ENCODE measurements at regions not wholly inside any gene's neighbourhood (a gene's known extent, or its start where the extent isn't known, plus 50 kb on each side); places are given as distances from the start of the nearest gene placed in this dataset.

- Histone ChIP-seq H3K4me1 (no peaks in the 10 kb centered on the region), H3K9me3 (peaks cover 3% of the 10 kb centered on the region; the same call in 1 of the 2 replicates), H3K27me3 (ENCODE audit: low read depth) (no peaks in the 10 kb centered on the region), H3K36me3 (replicated peaks) (no peaks in the 10 kb centered on the region), H3K4me3 (no peak overlapping the region)
- in situ Hi-C loops (cut with MboI; ENCODE audit: low sequenced_read_pairs), result no loop called here
- DNase-seq (ENCODE audit: low spot score in 2 of 2), result no peak
Observed at GRCh38 chr17:69959283-69959682, 115.7 kb upstream of the KCNJ16 start.

GRCh38 chr17:69960755-69961154, 114.3 kb upstream of the KCNJ16 start:
- Histone ChIP-seq H3K4me3 (no peak overlapping the region), H3K9me3 (peaks cover 3% of the 10 kb centered on the region; the same call in 1 of the 2 replicates)
- DNase-seq (ENCODE audit: low spot score in 2 of 2), result no peak

GRCh38 chr17:69961501-69962145, 113.4 kb upstream of the KCNJ16 start:
- Histone ChIP-seq H3K4me1 (no peaks in the 10 kb centered on the region), H3K4me3 (no peak overlapping the region), H3K27me3 (ENCODE audit: low read depth) (no peaks in the 10 kb centered on the region), H3K9me3 (peaks cover 3% of the 10 kb centered on the region; the same call in 1 of the 2 replicates), H3K36me3 (replicated peaks) (no peaks in the 10 kb centered on the region)
- no peak for DNase-seq (ENCODE audit: low spot score in 2 of 2)
- in situ Hi-C loops (cut with MboI; ENCODE audit: low sequenced_read_pairs), result no loop called here

More at GRCh38 chr17:69960755-69961154, 114.3 kb upstream of the KCNJ16 start:
- H3K4me1 ChIP-seq, result no peaks in the 10 kb centered on the region
- no peaks in the 10 kb centered on the region for H3K36me3 ChIP-seq (replicated peaks)
- in situ Hi-C loops (cut with MboI; ENCODE audit: low sequenced_read_pairs), result no loop called here
- H3K27me3 ChIP-seq (ENCODE audit: low read depth), result no peaks in the 10 kb centered on the region

DNA sequence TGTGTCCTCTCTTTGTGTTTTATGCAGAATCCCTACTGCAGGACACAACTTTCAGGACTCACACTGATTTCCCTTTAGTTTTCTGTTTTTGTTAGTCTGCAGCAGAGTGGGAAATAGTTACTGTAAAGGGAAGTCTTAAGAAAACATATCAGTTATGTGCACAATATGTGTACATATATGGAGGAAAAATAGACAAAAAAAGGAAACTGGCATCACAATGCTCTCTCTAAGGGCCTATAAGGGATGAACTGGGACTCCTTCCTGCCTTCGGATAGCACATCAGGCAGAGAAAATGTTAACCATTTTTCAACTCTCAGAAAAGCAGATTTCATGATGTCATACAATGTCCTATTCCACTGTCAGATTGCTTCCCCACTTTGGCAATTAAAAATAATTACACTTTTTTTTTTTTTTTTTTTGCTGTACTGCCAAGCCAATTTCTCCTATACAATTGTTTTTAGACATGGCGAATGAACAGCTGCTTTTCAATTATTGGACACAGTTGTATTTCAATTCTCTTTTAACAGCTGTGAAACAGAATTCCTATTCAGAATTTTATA, 112.5 kb upstream of the KCNJ16 start:
- Histone ChIP-seq H3K27me3 (ENCODE audit: low read depth) (no peaks in the 10 kb centered on the region), H3K4me1 (no peaks in the 10 kb centered on the region), H3K36me3 (replicated peaks) (no peaks in the 10 kb centered on the region), H3K9me3 (peaks cover 3% of the 10 kb centered on the region; the same call in 1 of the 2 replicates), H3K4me3 (no peak overlapping the region)
- in situ Hi-C loops (cut with MboI; ENCODE audit: low sequenced_read_pairs), result no loop called here
- no peak for DNase-seq (ENCODE audit: low spot score in 2 of 2)

GRCh38 chr17:69967910-69968411, 107.1 kb upstream of the KCNJ16 start:
- Histone ChIP-seq H3K9me3 (no peaks in the 10 kb centered on the region), H3K4me3 (no peak overlapping the region), H3K27me3 (ENCODE audit: low read depth) (no peaks in the 10 kb centered on the region), H3K36me3 (replicated peaks) (no peaks in the 10 kb centered on the region), H3K4me1 (no peaks in the 10 kb centered on the region)
- no peak for DNase-seq (ENCODE audit: low spot score in 2 of 2)
- in situ Hi-C loops (cut with MboI; ENCODE audit: low sequenced_read_pairs), result no loop called here

DNA sequence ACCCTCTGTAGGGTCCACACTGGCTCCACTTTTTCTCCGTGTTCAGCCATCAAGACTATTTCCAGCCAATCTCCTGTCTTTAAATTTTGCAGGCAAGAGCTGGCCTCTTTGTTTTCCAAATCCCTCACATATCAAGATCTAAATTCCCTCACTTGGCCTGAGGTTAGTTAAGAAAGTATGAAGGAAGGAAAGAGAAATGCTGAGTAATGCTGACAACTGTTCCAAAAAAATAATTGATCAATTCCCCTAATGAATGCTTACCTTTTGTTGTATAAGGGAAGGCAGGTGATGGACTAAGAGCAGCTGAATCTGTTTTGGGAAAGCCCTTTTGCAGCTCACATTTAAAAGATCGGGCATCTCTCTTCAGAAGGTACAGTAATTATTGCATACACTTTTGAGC, 105.1 kb upstream of the KCNJ16 start:
- Histone ChIP-seq H3K9me3 (no peaks in the 10 kb centered on the region), H3K36me3 (replicated peaks) (no peaks in the 10 kb centered on the region), H3K4me3 (no peak overlapping the region), H3K4me1 (no peaks in the 10 kb centered on the region), H3K27me3 (ENCODE audit: low read depth) (no peaks in the 10 kb centered on the region)
- in situ Hi-C loops (cut with MboI; ENCODE audit: low sequenced_read_pairs), result no loop called here
- DNase-seq (ENCODE audit: low spot score in 2 of 2), result no peak

DNA sequence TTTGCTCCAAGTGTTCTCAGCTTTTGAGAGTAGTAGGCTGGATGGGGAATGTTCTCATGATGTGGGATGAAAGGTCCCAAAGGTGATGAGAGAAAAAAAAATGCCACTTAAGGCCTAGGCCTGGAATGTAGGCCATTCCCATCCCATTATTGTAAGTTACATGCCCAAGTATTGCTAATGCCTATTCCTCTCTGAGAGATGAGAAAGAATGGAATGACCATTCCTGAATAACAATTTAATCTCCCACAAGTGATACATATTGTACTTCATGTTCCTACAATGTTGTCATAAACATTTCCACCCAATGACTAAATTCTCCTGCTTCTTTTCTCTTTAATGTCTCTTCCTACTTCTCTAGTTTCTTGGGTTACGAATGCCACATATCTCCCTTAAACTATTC, 102.8 kb upstream of the KCNJ16 start:
- Histone ChIP-seq H3K4me3 (no peak overlapping the region), H3K36me3 (replicated peaks) (no peaks in the 10 kb centered on the region), H3K27me3 (ENCODE audit: low read depth) (no peaks in the 10 kb centered on the region), H3K4me1 (no peaks in the 10 kb centered on the region), H3K9me3 (no peaks in the 10 kb centered on the region)
- in situ Hi-C loops (cut with MboI; ENCODE audit: low sequenced_read_pairs), result no loop called here
- no peak for DNase-seq (ENCODE audit: low spot score in 2 of 2)

DNA sequence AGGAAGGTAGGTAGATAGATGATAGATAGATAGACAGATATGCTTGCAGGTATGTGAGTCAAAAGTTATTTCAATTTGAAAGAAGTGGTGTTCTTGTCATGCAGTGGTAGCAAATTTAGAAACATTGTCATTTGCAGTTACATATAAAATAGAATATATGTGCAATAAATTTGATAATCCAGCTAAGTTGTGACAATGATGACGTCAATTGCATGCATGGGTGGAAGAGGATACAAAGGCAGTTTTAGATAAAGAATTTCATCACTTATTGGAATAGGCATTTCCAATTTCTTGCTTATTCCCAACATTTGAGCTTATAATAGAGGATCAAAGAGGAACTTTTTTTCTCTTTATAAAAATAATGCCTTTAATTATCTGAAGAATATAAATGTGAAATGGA, 99.2 kb upstream of the KCNJ16 start:
- Histone ChIP-seq H3K9me3 (no peaks in the 10 kb centered on the region), H3K4me1 (no peaks in the 10 kb centered on the region), H3K27me3 (ENCODE audit: low read depth) (no peaks in the 10 kb centered on the region), H3K36me3 (replicated peaks) (no peaks in the 10 kb centered on the region), H3K4me3 (no peak overlapping the region)
- no peak for DNase-seq (ENCODE audit: low spot score in 2 of 2)
- in situ Hi-C loops (cut with MboI; ENCODE audit: low sequenced_read_pairs), result no loop called here

- no peaks in the 10 kb centered on the region for H3K36me3 ChIP-seq (replicated peaks)
- no peak for DNase-seq (ENCODE audit: low spot score in 2 of 2)
- no peaks in the 10 kb centered on the region for H3K9me3 ChIP-seq
- no peak overlapping the region for H3K4me3 ChIP-seq
- no peaks in the 10 kb centered on the region for H3K27me3 ChIP-seq (ENCODE audit: low read depth)
- H3K4me1 ChIP-seq, result no peaks in the 10 kb centered on the region
- in situ Hi-C loops (cut with MboI; ENCODE audit: low sequenced_read_pairs), result no loop called here
Observed at GRCh38 chr17:69978056-69978646, 96.9 kb upstream of the KCNJ16 start.

DNA sequence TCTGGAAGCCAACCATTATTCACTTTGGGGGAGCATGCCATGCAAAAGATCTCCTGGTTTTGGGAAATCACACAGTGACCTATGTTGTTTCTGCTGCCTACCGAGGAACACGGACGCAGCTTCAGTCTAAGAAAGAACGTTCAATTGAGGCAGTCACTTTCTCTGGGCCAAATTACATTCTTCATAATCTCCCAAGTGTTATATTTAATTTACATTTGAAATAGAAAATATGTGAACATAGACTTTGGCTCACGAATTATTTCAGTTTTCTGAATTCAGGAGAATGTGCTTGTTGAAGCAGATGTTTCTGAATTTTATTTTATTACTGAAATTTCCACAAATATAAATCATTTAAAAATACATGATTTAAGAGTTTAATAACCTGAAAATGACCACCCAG, 93.6 kb upstream of the KCNJ16 start:
- Histone ChIP-seq H3K4me1 (no peaks in the 10 kb centered on the region), H3K9me3 (no peaks in the 10 kb centered on the region), H3K27me3 (ENCODE audit: low read depth) (no peaks in the 10 kb centered on the region), H3K36me3 (replicated peaks) (no peaks in the 10 kb centered on the region), H3K4me3 (no peak overlapping the region)
- in situ Hi-C loops (cut with MboI; ENCODE audit: low sequenced_read_pairs), result no loop called here
- DNase-seq (ENCODE audit: low spot score in 2 of 2), result no peak

GRCh38 chr17:69995476-69995875, 79.5 kb upstream of the KCNJ16 start:
- Histone ChIP-seq H3K4me3 (no peak overlapping the region), H3K9me3 (no peaks in the 10 kb centered on the region), H3K4me1 (no peaks in the 10 kb centered on the region), H3K36me3 (replicated peaks) (no peaks in the 10 kb centered on the region), H3K27me3 (ENCODE audit: low read depth) (no peaks in the 10 kb centered on the region)
- no peak for DNase-seq (ENCODE audit: low spot score in 2 of 2)
- in situ Hi-C loops (cut with MboI; ENCODE audit: low sequenced_read_pairs), result no loop called here

DNA sequence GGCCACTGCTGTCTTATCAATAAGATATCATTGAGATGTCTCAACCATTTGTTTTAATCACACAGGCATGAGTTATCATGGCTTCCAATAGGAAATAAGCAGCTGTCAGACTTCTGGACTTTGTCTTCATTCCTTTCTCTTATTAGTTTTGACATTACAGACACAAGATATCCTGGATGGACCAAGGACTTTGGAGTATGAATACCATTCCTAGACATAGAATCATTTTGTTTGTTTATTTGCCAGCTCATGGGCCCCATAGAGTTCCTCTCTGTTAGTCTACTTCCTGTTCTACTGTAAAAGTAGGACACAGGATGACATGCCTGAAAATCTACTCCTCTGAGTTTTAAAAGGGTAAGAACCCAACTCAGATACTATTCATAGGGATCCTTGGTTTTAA, 77.7 kb upstream of the KCNJ16 start:
- no peaks in the 10 kb centered on the region for H3K27me3 ChIP-seq (ENCODE audit: low read depth)
- in situ Hi-C loops (cut with MboI; ENCODE audit: low sequenced_read_pairs), result no loop called here
- H3K4me1 ChIP-seq, result no peaks in the 10 kb centered on the region
- no peak for DNase-seq (ENCODE audit: low spot score in 2 of 2)
- no peaks in the 10 kb centered on the region for H3K36me3 ChIP-seq (replicated peaks)
- H3K9me3 ChIP-seq, result no peaks in the 10 kb centered on the region
- no peak overlapping the region for H3K4me3 ChIP-seq

DNA sequence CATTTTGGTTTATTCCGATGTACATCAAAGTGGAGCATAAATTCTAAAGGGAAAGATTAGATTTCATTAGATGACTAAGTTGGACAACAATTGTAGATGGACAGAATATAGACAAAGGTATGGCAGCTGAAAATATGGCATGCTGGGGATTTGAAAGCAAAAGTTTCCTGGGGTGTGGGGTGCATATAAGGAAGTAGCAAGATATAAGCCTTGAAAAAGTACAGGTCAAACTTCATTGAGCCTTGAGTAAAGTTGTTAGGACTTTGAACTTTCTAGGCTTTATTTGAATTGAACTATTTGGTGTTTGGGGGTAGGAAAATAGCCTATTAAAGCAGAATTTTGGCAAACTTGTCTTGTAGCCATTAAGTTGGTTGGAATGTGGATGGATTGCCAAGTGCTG, 75.8 kb upstream of the KCNJ16 start:
- H3K4me1 ChIP-seq, result no peaks in the 10 kb centered on the region
- no peaks in the 10 kb centered on the region for H3K27me3 ChIP-seq (ENCODE audit: low read depth)
- in situ Hi-C loops (cut with MboI; ENCODE audit: low sequenced_read_pairs), result no loop called here
- no peaks in the 10 kb centered on the region for H3K36me3 ChIP-seq (replicated peaks)
- DNase-seq (ENCODE audit: low spot score in 2 of 2), result no peak
- H3K4me3 ChIP-seq, result no peak overlapping the region
- no peaks in the 10 kb centered on the region for H3K9me3 ChIP-seq

DNA sequence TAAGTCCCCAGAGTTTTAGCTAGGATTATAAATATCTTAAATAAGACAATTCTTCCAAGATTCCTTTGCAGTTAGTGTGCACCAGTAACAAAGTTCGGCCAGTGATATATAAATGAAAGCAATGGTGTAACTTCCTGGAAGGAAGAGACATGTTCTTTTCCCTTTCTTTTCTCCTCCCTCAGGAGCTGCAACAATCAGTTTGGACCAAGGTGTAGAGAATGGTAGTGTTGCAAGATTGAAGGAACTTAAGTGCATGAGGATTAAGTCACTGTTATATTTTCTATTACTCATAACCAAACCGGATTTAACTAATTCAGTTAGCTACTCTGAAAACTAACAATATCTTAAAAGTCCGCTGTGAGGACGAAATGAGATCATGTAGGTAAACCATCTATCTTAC, 68.9 kb upstream of the KCNJ16 start:
- Histone ChIP-seq H3K9me3 (no peaks in the 10 kb centered on the region), H3K4me3 (no peak overlapping the region), H3K36me3 (replicated peaks) (no peaks in the 10 kb centered on the region), H3K27me3 (ENCODE audit: low read depth) (no peaks in the 10 kb centered on the region), H3K4me1 (no peaks in the 10 kb centered on the region)
- in situ Hi-C loops (cut with MboI; ENCODE audit: low sequenced_read_pairs), result no loop called here
- DNase-seq (ENCODE audit: low spot score in 2 of 2), result no peak

All from HAP-1 (cell line).